Calu3 (cell line): ENCODE measurements at regions not wholly inside any gene's neighbourhood (a gene's known extent, or its start where the extent isn't known, plus 50 kb on each side); places are given as distances from the start of the nearest gene placed in this dataset.

Experiments
- BruUV-seq: library from RNA; stranded (reverse); fragments of 400-500 nt; replicated peaks from 2 replicates; lab custom pipeline; 2021; lab: Mats Ljungman, UMichigan
- CTCF ChIA-PET: fragments of 300-600 bp; sonication (Branson Sonifier 250); formaldehyde crosslinking; loops from one replicate; lab custom pipeline; 2022; ENCODE audit warnings: antibody characterized with exemption; lab: Charles Lee
- DNase-seq: peaks from one replicate; pipeline ENCODE4 v3.0.0; 2022
- H3K27ac Mint-ChIP-seq: one replicate; pipeline ENCODE4 v1.8.0; 2022; ENCODE audit warnings: mixed read lengths; ENCODE audit not compliant: unreplicated experiment
- H3K27me3 Mint-ChIP-seq: one replicate; pipeline ENCODE4 v1.8.0; 2022; ENCODE audit warnings: mixed read lengths; ENCODE audit not compliant: unreplicated experiment
- H3K36me3 Mint-ChIP-seq: one replicate; pipeline ENCODE4 v1.8.0; 2022; ENCODE audit warnings: mild to moderate bottlenecking, moderate library complexity, mixed read lengths; ENCODE audit not compliant: insufficient read depth, unreplicated experiment
- H3K4me1 Mint-ChIP-seq: one replicate; pipeline ENCODE4 v1.8.0; 2022; ENCODE audit warnings: mild to moderate bottlenecking, low read depth, mixed read lengths; ENCODE audit not compliant: unreplicated experiment
- H3K4me3 Mint-ChIP-seq: one replicate; pipeline ENCODE4 v1.8.0; 2022; ENCODE audit warnings: mild to moderate bottlenecking, low read depth, moderate library complexity, mixed read lengths; ENCODE audit not compliant: unreplicated experiment
- H3K9me3 Mint-ChIP-seq: one replicate; pipeline ENCODE4 v1.8.0; 2022; ENCODE audit warnings: low read depth, mixed read lengths; ENCODE audit not compliant: unreplicated experiment
- intact Hi-C: fragments of 100-400 bp; cut with micrococcal nuclease; formaldehyde crosslinking; loops from one replicate; pipeline ENCODE4 v1.10.0; 2022; ENCODE audit not compliant: unreplicated experiment
- TF ChIP-seq, protein P1 (sequence below): fragments of 200-600 bp; IDR thresholded peaks from one replicate; pipeline ENCODE4 v1.8.0; 2022; ENCODE audit warnings: antibody characterized with exemption; ENCODE audit not compliant: unreplicated experiment

GRCh38 chr18:1191341-1191740 is 286.7 kb downstream of the ADCYAP1 start:
- no TSS peak for BruUV-seq
- TF ChIP-seq, protein P1, sequence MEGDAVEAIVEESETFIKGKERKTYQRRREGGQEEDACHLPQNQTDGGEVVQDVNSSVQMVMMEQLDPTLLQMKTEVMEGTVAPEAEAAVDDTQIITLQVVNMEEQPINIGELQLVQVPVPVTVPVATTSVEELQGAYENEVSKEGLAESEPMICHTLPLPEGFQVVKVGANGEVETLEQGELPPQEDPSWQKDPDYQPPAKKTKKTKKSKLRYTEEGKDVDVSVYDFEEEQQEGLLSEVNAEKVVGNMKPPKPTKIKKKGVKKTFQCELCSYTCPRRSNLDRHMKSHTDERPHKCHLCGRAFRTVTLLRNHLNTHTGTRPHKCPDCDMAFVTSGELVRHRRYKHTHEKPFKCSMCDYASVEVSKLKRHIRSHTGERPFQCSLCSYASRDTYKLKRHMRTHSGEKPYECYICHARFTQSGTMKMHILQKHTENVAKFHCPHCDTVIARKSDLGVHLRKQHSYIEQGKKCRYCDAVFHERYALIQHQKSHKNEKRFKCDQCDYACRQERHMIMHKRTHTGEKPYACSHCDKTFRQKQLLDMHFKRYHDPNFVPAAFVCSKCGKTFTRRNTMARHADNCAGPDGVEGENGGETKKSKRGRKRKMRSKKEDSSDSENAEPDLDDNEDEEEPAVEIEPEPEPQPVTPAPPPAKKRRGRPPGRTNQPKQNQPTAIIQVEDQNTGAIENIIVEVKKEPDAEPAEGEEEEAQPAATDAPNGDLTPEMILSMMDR = no peak
- CTCF ChIA-PET = no interaction called here
- no peak overlapping the region for H3K4me3 Mint-ChIP-seq
- H3K4me1 Mint-ChIP-seq = no peaks in the 10 kb centered on the region
- intact Hi-C loops = no loop called here
- H3K36me3 Mint-ChIP-seq = no peaks in the 10 kb centered on the region
- H3K9me3 Mint-ChIP-seq = peaks cover 5% of the 10 kb centered on the region
- no peaks in the 10 kb centered on the region for H3K27me3 Mint-ChIP-seq
- DNase-seq = no peak
- H3K27ac Mint-ChIP-seq = no peak overlapping the region

DNA sequence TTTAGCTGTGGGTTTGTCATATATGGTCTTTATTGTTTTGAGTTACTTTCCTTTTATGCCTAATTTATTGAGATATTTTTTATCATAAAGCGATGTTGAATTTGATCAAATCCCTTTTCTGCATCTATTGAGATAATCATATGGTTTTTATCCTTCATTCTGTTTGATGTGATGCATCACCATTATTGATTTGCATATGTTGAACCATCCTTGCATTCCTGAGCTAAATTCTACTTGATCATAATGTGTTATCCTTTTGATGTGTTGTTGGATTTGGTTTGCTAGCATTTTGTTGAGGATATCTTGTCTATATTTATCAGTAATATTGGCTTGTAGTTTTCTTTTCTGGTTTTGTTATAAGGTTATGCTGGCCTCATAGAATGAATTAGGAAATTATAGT is 308.5 kb downstream of the ADCYAP1 start:
- Mint-ChIP-seq H3K27me3 (no peaks in the 10 kb centered on the region), H3K27ac (no peak overlapping the region), H3K4me1 (no peaks in the 10 kb centered on the region), H3K9me3 (peaks cover 9% of the 10 kb centered on the region), H3K36me3 (no peaks in the 10 kb centered on the region), H3K4me3 (no peak overlapping the region)
- no TSS peak for BruUV-seq
- intact Hi-C loops = no loop called here
- DNase-seq = no peak
- CTCF ChIA-PET = no interaction called here
- TF ChIP-seq, protein P1 = no peak

DNA sequence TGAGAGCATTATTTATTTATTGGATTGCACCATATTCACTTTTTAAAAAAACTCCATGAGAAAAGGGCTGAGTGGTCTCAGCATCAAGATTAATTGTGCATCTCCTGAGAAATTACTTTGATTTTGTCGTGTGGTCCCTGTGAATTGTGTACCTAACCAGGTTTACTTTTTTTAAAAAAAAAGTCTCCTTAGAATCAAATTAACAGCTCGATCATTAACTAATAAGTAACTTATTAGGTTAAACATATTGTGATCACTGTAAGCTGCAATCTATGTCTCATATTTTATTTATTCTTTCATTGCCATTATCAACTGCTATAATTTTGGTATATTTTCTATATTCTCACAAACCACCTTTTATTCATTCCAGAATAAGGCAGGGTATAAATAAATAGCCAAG is 318.2 kb downstream of the ADCYAP1 start:
- Mint-ChIP-seq H3K27me3 (no peaks in the 10 kb centered on the region), H3K36me3 (no peaks in the 10 kb centered on the region), H3K4me3 (no peak overlapping the region), H3K27ac (no peak overlapping the region), H3K4me1 (no peaks in the 10 kb centered on the region), H3K9me3 (no peaks in the 10 kb centered on the region)
- intact Hi-C loops = loop anchor here (10.0 kb wide), 1 partner anchor 222 kb away; no protein-coding TSS in a partner anchor
- DNase-seq = no peak
- CTCF ChIA-PET = no interaction called here
- no TSS peak for BruUV-seq
- TF ChIP-seq, protein P1 = no peak

DNA sequence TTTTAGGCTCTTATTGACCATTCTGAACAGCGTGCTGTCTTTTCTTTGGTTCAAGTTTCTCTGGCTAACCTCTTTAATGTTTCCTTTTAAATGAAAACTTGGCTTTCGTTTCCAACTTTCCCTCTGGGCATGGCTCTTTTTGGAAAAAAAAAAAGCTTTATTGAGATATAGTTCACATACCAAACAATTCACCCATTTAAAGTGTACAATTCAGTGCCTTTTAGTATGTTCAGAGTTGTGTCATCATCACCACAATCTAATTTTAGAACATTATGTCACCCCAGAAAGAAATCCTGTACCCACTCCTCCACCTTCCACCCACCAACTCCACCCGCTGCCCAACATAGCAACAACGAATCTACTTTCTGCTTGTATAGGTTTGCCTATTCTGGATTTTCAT is 322.4 kb downstream of the ADCYAP1 start:
- no peak for DNase-seq
- H3K36me3 Mint-ChIP-seq = no peaks in the 10 kb centered on the region
- H3K4me3 Mint-ChIP-seq = no peak overlapping the region
- H3K27me3 Mint-ChIP-seq = no peaks in the 10 kb centered on the region
- intact Hi-C loops = loop anchor here (10.0 kb wide), 1 partner anchor 218 kb away; no protein-coding TSS in a partner anchor
- H3K4me1 Mint-ChIP-seq = no peaks in the 10 kb centered on the region
- BruUV-seq = no TSS peak
- H3K9me3 Mint-ChIP-seq = peaks cover 4% of the 10 kb centered on the region
- TF ChIP-seq, protein P1 = no peak
- no peak overlapping the region for H3K27ac Mint-ChIP-seq
- CTCF ChIA-PET = no interaction called here
